NB4 (cell line): ENCODE measurements at regions not wholly inside any gene's neighbourhood (a gene's known extent, or its start where the extent isn't known, plus 50 kb on each side); places are given as distances from the start of the nearest gene placed in this dataset.
"Not testable (repeated sequence)": the region's sequence is repeated elsewhere in the genome, so short reads cannot be mapped to it uniquely, and the experiment has no call there.

ENCODE experiments used
- CTCF ChIP-seq: IDR thresholded peaks from one replicate; pipeline ENCODE4 v1.5.1; 2012; ENCODE audit warnings: low read depth, low read length
- MAX ChIP-seq: IDR thresholded peaks from 2 replicates; pipeline ENCODE4 v1.6.1; 2011; ENCODE audit warnings: low read depth, low read length
- MYC ChIP-seq: IDR thresholded peaks from 2 replicates; pipeline ENCODE4 v1.6.1; 2011; ENCODE audit warnings: low read depth, low read length
- POLR2A ChIP-seq: IDR thresholded peaks from 2 replicates; pipeline ENCODE4 v1.6.1; 2011; ENCODE audit warnings: mild to moderate bottlenecking; ENCODE audit not compliant: insufficient read length; ENCODE audit errors: extremely low read depth

GRCh38 chr4:9582880-9583279 is 138.7 kb downstream of the DEFB131A start:
- not testable (repeated sequence) for TF ChIP-seq MYC, POLR2A, CTCF, MAX
